Heart left ventricle (tissue), 16 donors: ENCODE measurements at regions not wholly inside any gene's neighbourhood (a gene's known extent, or its start where the extent isn't known, plus 50 kb on each side); places are given as distances from the start of the nearest gene placed in this dataset.

Experiments
- ATAC-seq, 4 donors: fragments of 200-7000 bp; cut with Tn5 transposase; one replicate each; pipeline ENCODE4 v1.9.1; 2020 to 2022; ENCODE audit warnings: moderate library complexity in 4 of 4, mild to moderate bottlenecking in 3 of 4, moderate number of reproducible peaks in 1 of 4
- DNase-seq, 5 donors: peaks; one replicate each; pipeline ENCODE4 v3.0.0-alpha.2; 2020
- H3K27ac ChIP-seq, 12 donors: fragments of 200-600 bp; sonication (generic) in 4 of 12; one replicate each; pipeline versions ENCODE4 v1.5.0 to v1.8.0; 2016 to 2022; ENCODE audit warnings: mild to moderate bottlenecking in 2 of 12
- H3K27me3 ChIP-seq, 9 donors: fragments of 200-600 bp; sonication (generic) in 2 of 9; one replicate each; pipeline versions ENCODE4 v1.5.1 to v1.8.0; 2016 to 2022; ENCODE audit warnings: mild to moderate bottlenecking in 3 of 9
- H3K36me3 ChIP-seq, 9 donors: fragments of 200-600 bp; sonication (generic) in 2 of 9; one replicate each; pipeline versions ENCODE4 v1.5.0 to v1.8.0; 2018 to 2022; ENCODE audit warnings: mild to moderate bottlenecking in 2 of 9
- H3K4me1 ChIP-seq, 12 donors: fragments of 200-600 bp; sonication (generic) in 4 of 12; one replicate each; pipeline versions ENCODE4 v1.5.0 to v1.8.0; 2016 to 2022; ENCODE audit warnings: mild to moderate bottlenecking in 3 of 12
- H3K4me3 ChIP-seq, 12 donors: fragments of 200-600 bp; sonication (generic) in 4 of 12; one replicate each; pipeline versions ENCODE4 v1.5.0 to v1.8.0; 2017 to 2022; ENCODE audit warnings: mild to moderate bottlenecking in 9 of 12, moderate library complexity in 4 of 12
- H3K9me3 ChIP-seq, 12 donors: fragments of 200-600 bp; sonication (generic) in 4 of 12; one replicate each; pipeline versions ENCODE4 v1.5.0 to v1.8.0; 2016 to 2022; ENCODE audit warnings: mild to moderate bottlenecking in 1 of 12
- POLR2A ChIP-seq, 2 donors: fragments of 450-650 bp; IDR thresholded peaks; one replicate each; pipeline ENCODE4 v1.6.1; 2017; ENCODE audit warnings: antibody characterized with exemption in 2 of 2, mild to moderate bottlenecking in 2 of 2, moderate library complexity in 2 of 2
- WGBS, 4 donors: extraction: QIAGEN DNeasy Blood & Tissue Kit in 2 of 4; methylation state at CpG; one replicate each; pipeline versions ENCODE4 v1.1.5 to v1.1.7; 2013 to 2018; 5-methylcytosine and 5-hydroxymethylcytosine counted together
- intact Hi-C, 10 donors: fragments of 100-400 bp; cut with DNase I; formaldehyde crosslinking; loops; one replicate each; pipeline versions ENCODE4 v1.11.1 to v1.14.2; 2022
- TF ChIP-seq, protein P1 (sequence below), 12 donors: fragments of 200-600 bp; sonication (generic) in 4 of 12; IDR thresholded peaks; one replicate each; pipeline versions ENCODE4 v1.5.0 to v1.8.0; 2018 to 2022; ENCODE audit warnings: antibody characterized with exemption in 12 of 12, mild to moderate bottlenecking in 5 of 12
- donor health status: ischemic (EF 13 %, LVEDD 7.1; RV severe dilation, severe dysfunction).
- donor health status: healthy with polysubstance abuse.
- donor health status: DM: no; HTN: yes; CAD: no.
- donor health status: DM: no; HTN: no; CAD: no.
- donor health status: ischemic (EF 25% LVEDD 6.9; RV normal size, moderate dysfunction).
- donor health status: ischemic (EF 25% LVEDD 5.7; RV mildly dilated, moderate dysfunction).
- donor health status: healthy.
- donor health status: DM: yes; HTN: yes; CAD: no.
- donor health status: ischemic (EF 35%, LVEDD 5.7; RV mildly dilated, moderate dysfunction).
- donor health status: nonischemic (EF 11% LVEDD 7.7; RV severe dilation, severe dysfunction).
- donor health status: DM: yes; HTN: yes; CAD: no.
- donor health status: PGD.
- donor health status: ischemic (EF 29% LVEDD 5.4; RV normal size, mild dysfunction).
- donor health status: nonischemic (EF 23%, LVEDD 6.1; RV moderate dilation, normal function).

DNA sequence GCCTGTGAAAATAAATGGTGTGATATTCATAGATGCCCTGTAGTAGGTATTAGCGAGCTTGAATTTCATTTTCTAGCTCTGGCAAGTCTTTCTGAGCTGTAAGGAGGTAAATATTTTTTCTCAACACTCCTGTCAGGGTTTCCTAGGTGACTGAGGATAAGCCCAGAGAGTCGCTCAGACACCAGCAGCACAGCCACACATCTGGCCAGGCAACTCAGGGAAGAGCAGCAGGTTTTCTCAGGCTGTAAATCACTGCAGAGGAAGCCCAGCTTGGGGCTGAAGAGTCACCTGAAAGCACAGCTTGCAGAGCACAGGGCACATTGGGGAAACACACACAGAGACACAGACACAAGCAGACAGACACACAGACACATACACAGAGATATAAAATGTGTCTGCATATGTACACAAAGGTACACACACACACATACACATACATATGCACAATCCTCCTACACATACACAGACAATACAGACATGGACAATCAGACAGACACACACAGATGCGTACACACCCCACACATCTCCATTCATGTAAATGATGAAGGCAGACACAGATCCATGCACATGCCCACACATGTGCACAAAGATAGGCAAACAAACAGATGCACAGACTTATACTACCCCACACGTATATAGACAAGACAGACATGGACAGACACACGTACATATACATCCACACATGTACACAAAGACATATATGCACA lies 232.0 kb upstream of the TMTC1 start:
- WGBS, 4 donors, result 87 to 90% (median 89%) methylated on average over 5 of the region's 5 CpGs
- no peak for DNase-seq
- H3K4me3 ChIP-seq, result no peak overlapping the region
- no peaks in the 10 kb centered on the region for H3K4me1 ChIP-seq
- intact Hi-C loops, result no loop called here
- no peak for ATAC-seq
- no peaks in the 10 kb centered on the region for H3K27me3 ChIP-seq
- no peaks in the 10 kb centered on the region for H3K36me3 ChIP-seq
- no peaks in the 10 kb centered on the region for H3K9me3 ChIP-seq
- no peak for TF ChIP-seq POLR2A (IDR thresholded peaks at IDR 0.05)
- TF ChIP-seq, protein P1, sequence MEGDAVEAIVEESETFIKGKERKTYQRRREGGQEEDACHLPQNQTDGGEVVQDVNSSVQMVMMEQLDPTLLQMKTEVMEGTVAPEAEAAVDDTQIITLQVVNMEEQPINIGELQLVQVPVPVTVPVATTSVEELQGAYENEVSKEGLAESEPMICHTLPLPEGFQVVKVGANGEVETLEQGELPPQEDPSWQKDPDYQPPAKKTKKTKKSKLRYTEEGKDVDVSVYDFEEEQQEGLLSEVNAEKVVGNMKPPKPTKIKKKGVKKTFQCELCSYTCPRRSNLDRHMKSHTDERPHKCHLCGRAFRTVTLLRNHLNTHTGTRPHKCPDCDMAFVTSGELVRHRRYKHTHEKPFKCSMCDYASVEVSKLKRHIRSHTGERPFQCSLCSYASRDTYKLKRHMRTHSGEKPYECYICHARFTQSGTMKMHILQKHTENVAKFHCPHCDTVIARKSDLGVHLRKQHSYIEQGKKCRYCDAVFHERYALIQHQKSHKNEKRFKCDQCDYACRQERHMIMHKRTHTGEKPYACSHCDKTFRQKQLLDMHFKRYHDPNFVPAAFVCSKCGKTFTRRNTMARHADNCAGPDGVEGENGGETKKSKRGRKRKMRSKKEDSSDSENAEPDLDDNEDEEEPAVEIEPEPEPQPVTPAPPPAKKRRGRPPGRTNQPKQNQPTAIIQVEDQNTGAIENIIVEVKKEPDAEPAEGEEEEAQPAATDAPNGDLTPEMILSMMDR (IDR thresholded peaks at IDR 0.05), result no peak
- H3K27ac ChIP-seq, result no peak overlapping the region

DNA sequence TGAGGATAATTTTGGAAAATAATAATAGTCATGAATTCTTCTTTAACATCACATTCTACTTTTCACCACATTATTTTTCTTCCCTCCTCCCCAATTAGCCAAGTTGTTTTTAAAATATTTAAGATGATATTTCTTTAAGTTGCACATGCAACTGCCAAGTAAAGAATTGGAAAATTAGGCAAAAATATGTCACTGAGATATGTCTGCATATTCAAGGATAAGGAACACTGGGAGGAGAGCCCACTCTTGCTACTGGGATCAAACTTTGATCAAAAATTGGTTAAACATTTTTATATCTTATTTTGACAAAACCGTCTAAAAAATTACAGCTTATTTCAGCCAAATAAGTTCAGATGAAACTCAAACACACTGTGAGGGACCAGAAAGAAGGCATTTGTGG lies 231.2 kb upstream of the TMTC1 start:
- no peak overlapping the region for H3K27ac ChIP-seq
- no peak overlapping the region for H3K4me3 ChIP-seq
- H3K4me1 ChIP-seq, result no peaks in the 10 kb centered on the region
- no peak for TF ChIP-seq POLR2A (IDR thresholded peaks at IDR 0.05)
- TF ChIP-seq, protein P1 (IDR thresholded peaks at IDR 0.05), result no peak
- WGBS, 4 donors, result 63 to 73% (median 68%) methylated on average over 1 of the region's 1 CpG
- DNase-seq (no peak), ATAC-seq (no peak)
- intact Hi-C loops, result no loop called here
- H3K27me3 ChIP-seq, result no peaks in the 10 kb centered on the region
- H3K36me3 ChIP-seq, result no peaks in the 10 kb centered on the region
- H3K9me3 ChIP-seq, result no peaks in the 10 kb centered on the region

DNA sequence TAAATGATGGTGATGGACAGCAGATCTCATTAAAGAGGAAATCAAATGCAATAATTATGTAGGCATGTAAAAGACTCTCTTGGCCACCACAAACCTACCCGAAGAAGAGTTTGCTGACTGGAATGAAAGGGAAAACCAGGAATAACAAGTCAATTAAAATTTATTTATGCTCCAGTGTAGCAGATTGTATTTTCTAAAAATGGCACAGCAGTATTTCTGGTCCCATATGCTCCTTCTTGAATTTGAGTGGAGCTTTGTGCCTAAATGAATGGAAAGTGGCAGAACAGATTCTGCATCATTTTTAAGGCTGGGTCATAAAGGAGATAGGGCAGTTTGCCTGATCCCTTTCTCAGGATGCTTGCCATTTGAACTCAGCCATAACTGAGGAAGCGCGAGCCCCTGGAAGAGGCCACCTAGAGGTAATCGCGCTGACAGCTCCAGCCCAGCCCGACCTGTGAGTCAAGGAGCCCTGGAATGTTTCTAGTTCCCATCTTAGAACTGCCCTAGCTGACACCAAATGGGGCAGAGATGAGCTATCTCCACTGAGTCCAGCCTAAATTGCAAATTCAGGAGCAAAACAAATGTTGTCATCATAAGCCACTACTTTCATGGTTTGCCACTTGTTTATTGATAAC lies 229.2 kb upstream of the TMTC1 start:
- no peak overlapping the region for H3K27ac ChIP-seq
- no peak for ATAC-seq
- intact Hi-C loops, result no loop called here
- no peak overlapping the region for H3K4me3 ChIP-seq
- no peaks in the 10 kb centered on the region for H3K27me3 ChIP-seq
- TF ChIP-seq, protein P1 (IDR thresholded peaks at IDR 0.05), result no peak
- TF ChIP-seq POLR2A (IDR thresholded peaks at IDR 0.05), result no peak
- H3K4me1 ChIP-seq, result no peaks in the 10 kb centered on the region
- no peaks in the 10 kb centered on the region for H3K36me3 ChIP-seq
- H3K9me3 ChIP-seq, result no peaks in the 10 kb centered on the region
- DNase-seq, result no peak
- WGBS, 4 donors, result 51 to 55% (median 51%) methylated on average over 6 of the region's 6 CpGs

DNA sequence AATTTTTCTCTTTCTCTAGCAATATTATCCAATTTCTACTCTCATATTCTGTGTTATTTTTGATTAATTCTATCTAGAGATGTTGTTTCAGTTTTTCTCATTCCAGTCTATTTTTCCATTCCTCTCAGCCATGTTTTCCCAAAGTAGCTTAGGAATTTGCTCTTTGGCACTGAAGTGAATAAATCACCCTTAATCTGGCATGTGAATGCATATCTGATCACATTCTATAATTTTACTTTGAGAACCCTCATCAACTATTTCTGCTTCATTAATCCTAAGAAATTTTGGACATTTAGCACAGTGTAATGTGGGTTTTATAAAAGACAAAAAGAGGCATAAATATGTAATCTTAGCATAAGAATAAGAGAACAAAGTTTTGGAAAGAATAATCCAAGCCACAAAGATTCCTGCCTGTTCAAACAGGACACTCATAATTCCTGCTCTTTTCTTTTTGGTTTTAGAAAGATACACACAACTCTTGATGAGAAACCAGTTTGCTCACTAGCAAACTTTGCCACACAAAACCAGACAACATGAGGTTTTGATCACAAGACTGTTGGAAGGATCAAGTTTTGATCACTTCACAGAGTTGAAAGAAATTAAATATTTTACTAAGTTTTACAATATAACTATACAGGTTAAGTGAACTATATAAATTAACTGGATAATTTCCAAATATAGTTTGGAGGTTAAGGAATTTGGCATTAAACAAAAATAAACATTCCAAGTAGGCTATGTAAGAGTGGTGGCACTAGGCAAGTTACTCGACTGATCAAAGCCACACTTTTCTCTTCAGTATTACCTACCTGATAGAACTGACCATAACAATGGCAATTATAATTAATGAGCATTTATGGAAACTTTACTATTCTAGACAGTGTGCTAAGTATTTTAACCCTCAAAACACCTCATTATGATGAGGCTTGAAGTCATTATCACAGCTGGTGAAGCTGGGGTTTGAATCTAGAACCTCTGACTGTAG lies 226.6 kb upstream of the TMTC1 start:
- Histone ChIP-seq H3K4me3 (no peak overlapping the region), H3K27me3 (no peaks in the 10 kb centered on the region), H3K36me3 (no peaks in the 10 kb centered on the region), H3K9me3 (no peaks in the 10 kb centered on the region), H3K27ac (peak overlapping the region in 1 of 12 donors; percentile 2), H3K4me1 (no peaks in the 10 kb centered on the region)
- ATAC-seq (no peak), DNase-seq (no peak)
- TF ChIP-seq, protein P1 (IDR thresholded peaks at IDR 0.05), result no peak
- no peak for TF ChIP-seq POLR2A (IDR thresholded peaks at IDR 0.05)
- intact Hi-C loops, result no loop called here
- 69 to 87% (median 78%) methylated on average over 1 of the region's 1 CpG for WGBS, 4 donors
